Suppressor macrophage (primary cell): ENCODE measurements at regions not wholly inside any gene's neighbourhood (a gene's known extent, or its start where the extent isn't known, plus 50 kb on each side); places are given as distances from the start of the nearest gene placed in this dataset.
A peak's percentile ranks its signal among the peaks of the same experiment; 100 is the strongest.

Source experiments
- DNase-seq, 4 experiments: peaks; one replicate each; pipeline ENCODE4 v3.0.0-alpha.2; 2020 to 2022

DNA sequence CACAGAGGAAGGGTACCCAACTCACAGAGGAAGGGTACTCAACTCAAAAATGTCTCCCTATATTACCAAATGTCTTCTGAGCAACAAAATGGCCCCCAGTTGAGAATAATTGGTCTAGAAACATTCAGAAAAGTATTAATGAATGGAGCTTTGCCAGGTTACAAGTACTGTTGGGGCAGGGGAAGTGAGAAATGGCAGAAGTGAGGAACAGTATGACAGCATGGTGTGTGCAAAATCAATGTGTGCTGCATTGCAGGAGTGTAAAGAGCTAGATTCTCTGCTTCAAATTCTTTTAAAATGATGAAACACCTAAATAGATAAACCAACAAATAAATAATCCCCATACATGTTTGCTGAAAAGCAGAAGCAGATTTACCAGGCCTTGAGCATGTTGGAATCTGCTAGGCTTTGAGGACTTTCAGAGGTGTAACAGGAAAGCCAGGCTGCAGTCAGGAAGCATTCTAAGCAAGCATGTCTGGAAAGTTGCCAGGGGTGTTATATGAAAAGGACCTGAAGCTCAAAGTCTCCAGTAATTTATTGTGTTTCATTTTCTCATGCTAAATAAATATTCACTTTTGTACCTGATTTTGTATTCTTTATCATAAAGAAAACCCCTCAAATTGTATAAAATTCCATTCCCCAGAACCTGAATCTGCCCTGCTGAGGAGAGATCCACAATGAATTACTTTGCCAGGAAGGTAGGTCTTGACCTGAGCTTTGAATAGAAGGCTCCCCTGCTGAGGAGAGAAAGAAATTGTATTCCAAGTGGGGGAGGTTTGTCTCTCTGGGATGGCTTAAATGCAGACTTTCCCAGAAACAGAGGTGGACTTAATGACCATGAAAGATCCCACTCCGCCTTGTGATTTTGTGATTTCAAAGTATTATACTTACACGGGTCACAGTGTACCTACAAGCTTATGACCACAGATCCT, 265.0 kb upstream of the MARCKS start:
- peak in 1 of 4 experiments; percentile 23 for DNase-seq

DNA sequence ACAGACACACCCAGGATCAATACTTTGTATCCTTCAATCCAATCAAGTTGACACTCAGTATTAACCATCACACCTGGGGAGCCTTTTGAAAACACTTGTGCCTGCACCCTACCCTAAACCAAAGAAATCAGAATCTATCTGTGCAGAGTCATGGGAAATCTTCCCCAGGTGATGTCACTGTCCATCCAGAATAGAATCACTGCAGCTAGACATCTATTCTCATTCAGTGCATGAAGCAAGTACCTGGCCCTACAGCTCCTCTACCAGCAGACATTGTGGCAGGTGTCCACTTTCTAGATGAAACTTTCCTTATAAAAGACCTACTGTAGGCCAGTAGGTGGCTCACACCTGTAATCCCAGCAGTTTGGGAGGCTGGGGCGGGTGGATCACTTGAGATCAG, 262.4 kb upstream of the MARCKS start:
- no peak for DNase-seq

DNA sequence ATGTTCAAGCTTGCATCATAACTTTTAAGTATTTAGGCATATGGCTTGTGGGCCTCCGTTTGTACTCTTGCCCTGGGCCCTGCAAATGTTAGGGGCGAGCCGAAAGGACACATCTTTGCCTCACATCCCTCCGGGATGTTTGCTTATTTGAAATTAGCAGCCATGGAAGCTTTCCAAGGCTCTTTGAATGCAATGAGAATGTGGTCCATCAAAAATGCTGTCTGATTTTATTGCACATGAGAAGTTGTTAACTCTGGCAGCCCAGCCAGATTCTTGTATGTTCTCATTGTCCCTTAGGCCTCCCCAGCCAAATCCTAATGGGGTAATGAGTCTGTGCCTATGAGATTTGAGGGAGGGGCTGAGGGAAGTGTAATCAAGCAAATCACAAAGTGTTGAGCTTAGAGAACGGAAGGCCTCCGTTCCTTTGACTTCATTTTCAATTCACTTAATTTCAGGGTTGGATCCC, 261.2 kb upstream of the MARCKS start:
- DNase-seq: no peak

DNA sequence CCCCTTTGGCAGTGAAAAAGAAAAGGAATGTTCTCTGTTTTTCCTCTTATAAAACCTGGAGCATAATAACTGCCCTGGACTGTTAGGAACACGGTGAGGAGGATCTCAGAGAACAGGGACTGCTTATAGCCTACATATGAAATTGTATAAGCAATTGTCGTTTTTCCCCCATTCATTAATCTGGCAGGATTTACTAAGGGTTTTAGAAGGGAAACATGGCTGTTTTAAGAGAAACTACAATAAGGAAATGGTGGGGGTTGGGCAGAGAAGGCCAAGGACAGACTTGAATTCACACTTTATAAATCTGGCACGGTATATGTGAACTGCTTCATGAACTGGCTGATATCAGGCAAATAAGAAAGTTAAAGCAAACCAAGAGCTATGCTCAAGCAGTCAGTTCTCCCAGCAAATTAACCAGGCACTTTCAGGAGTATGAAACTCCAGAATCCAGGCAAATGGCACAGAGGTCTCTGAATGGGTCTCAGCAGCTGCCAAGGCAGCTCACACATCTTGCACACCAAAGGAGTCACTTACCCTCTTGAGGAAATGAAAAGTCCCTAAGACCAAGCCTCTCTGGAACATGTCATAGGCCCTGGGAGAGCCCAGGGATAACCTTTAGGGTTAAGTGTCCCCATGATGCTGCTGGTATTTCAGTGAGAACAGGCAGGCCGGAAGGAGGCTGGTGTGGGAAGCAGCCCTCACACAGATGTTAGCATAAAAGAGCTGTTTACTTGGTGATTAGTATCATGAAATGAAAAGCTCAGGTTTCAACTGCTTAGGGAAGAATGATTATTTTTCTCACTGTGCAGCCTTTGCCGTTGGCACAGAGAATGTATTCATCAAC, 260.5 kb upstream of the MARCKS start:
- no peak for DNase-seq

DNA sequence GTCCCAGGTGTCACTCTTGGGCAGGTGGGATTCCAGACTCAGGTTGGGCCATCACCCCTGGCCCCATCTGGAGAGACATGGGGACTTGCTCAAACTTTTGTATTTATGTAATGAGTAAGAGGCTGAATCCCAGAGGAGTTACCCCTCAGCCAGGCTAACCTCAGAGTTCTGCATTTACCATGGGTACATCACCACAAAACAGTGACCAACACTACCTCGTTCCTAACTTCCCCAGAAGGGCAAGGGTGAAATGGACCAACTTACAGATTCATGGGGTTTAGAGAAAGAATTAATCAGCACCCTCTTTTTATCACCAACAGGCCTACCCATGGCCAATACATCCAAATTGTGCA, 259.9 kb upstream of the MARCKS start:
- DNase-seq: peak in 3 of 4 experiments; percentile 24 to 48 (median 24)

DNA sequence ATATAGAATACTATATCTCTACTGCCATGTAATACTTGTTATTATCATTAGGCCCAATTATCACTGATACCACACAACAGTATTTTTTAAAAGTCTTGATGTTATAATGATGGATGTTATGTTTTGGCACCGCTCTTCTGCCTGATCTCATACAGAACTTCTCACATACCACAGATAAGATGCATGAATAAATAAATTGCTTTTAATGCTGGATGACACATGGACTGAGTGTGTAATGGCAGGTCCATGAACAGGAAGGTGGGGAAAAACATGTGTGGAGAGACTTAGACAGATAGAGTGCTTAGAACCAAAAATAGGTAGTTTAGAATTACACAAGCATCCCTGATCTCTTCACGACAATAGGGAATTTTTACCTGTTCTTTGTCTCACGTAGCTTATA, 258.4 kb upstream of the MARCKS start:
- no peak for DNase-seq

DNA sequence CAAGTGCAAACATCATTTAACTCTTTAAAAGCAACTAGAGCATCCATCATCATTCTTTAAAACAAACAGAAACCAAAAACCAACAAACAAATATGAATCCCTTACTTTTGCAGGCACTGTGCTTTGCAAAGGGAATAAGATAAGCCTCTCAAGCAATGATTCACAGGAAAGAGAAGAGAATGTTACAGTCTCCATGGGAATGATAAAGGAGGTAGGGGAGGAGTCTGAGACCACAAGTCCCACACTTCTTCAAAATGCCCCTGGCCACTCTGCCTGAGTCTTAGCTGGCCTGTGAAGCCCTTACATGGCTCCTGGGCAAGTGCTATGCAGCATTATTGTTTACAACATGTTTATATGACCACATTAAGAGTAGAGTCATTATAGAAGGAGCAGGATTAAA, 257.7 kb upstream of the MARCKS start:
- DNase-seq: no peak

DNA sequence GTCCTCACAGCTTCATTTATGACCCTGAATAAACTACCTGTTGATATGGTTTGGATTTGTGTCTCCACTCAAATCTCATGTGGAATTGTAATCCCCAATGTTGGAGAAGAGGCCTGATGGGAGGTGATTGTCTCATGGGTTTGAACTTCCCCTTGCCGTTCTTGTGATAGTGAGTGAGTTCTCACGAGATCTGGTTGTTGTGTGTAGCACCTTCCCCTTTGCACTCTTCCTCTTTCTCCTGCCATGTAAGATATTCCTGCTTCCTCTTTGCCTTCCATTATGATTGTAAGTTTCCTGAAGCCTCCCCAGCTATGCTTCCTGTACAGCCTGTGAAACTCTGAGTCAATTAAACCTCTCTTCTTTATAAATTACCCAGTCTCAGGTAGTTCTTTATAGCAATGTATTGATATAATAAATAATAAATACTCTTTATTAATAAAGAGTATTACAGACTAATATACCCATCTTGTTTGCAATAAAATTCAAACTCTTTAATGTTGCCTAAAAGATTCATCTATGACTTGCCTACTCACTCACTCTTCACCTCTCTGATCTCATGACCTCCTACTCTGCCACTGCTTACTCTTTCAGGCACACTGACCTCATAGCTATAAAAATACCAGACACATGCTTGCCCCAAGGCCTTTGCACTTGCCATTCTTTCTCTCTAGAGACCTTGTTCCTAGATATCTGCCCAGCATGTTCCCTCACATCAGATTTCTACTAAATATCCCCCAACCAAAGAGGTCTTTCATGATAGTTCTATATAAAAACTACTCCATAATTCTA, 256.4 kb upstream of the MARCKS start:
- peak; percentile 70 to 88 (median 80) for DNase-seq

DNA sequence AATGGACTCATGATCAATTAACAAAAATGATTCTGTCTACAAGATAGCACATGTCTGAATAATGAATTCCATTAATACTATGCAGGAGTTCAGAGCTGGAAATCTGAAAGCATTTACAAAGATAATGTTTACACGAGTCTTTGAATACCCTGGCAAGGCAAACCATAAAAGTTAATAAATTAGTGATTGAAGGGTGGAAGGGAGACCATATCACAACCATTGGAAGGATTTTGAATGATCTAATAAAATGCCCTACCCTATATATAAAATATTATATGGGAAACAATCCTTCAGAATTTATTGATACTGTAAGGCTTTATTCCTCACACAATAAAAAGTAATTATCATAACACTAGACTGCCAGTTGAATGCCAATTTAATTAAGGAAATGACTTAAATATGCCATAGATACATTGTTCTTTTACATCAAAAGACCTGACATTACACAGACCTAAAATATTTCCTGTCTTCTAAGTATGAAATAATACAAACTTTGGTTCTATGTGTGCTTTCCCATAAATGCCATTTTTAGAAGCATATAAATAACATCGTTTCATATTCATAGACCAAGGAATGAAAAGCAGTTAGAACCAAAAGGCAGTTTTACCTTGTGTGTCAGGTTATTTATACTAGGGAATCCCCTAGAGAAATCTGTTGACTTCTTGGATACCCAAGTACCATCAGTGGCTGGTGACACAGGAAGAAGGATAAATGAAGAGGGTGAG, 249.2 kb upstream of the MARCKS start:
- DNase-seq: no peak

DNA sequence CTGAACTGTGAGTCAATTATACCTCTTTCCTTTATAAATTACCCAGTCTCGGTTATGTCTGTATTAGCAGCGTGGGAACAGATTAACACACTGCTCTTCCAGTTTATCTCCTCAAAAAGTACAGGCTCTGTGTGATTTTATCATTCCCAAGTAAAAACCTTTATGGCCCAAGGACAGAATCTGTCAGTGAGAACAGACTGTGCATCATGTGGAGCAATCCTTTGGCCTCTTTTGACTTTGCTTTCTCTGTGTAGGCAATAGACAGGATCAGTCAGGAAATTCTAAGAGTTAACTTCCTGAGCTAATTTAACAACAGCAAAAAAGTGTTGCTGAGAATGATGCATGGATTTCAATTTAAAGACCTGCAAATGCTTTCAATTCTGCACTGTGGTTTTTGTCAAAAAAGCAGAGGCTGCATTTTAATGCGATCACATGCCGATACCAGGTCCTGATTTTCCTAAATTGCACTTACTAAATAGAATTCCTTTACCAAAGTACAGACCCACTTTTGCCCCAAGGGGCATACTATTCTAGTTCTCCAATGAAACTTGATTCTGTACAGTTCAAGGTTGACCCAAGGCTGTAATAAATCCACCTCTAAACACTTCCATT, 246.7 kb upstream of the MARCKS start:
- DNase-seq: no peak

DNA sequence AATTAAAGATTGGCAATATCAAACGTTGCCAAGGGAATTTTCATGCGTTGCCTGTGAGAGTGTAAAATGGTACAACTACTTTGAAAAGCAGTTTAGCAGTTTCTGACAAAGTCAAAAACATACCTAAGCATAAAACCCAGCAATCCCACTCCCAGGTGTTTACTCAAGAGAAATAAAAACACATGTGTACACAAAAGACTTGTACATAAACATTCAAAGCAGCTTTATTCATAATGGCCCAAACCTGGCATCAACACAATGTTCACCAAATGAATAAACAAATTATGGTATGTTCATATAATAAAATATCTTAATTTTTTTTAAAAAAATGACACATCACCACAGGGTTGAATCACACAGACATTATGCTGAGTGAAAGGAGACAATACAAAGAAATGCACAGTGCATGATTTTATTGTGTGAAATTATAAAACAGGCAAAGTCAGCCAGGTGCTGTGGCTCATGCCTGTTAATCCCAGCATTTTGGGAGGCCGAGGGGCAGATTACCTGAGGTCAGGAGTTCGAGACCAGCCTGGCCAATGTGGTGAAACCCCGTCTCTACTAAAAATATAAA, 240.4 kb upstream of the MARCKS start:
- DNase-seq: no peak

DNA sequence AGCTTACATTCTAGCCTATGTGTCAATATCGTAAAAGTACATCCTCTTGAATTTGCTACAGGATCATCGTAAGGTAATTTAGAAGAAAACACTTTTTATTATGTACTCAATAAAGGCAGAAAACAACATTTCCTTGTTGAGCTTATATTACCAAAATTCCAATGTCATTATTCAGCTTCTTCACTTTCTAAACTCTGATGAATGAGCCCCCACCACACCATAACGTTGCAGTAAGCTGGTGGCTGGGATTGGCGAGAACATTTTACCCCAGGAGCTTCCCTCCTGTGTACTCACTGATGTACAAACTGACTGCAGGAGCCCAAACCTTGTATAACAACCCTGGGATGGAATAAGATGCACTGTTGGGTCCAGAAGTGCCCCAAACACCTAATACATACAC, 238.1 kb upstream of the MARCKS start:
- DNase-seq: no peak

DNA sequence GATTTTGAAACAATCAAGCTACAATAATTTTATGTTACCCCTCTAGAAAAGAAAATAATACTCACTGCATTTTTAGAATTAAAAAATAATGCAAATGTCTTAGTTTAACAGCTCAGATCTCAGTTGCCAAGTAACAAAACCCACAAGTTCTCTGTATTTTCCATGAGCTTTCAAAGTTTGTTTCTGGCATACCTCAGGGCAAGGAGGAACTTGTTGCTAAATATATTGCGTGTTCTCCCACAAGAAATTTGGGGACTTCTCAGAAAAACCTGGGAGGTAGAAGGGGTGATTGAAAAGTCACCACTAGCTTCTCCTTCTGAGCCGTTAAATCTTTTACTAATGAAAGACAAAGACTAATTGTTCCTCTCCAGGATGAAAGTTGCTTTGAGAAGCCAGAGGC, 236.8 kb upstream of the MARCKS start:
- DNase-seq: peak in 3 of 4 experiments; percentile 16 to 52 (median 47)

DNA sequence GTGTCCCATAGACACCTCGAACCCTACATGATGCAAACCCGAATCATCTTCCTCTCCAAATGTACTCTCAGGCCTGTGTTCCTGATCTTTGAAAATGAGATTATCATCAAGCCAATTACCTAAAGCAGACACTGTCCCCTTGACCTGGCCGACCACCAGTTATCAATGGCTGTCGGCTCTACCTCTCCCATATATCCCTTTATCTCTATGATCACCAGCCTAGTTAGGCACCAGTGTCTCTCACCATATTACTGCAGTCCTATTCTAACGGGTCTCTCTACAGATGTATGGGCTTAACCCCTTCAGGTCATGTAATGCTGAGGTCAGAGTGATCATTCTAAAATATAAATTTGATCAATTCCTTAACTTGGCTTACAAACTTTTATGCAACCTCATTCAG, 234.9 kb upstream of the MARCKS start:
- DNase-seq: no peak

DNA sequence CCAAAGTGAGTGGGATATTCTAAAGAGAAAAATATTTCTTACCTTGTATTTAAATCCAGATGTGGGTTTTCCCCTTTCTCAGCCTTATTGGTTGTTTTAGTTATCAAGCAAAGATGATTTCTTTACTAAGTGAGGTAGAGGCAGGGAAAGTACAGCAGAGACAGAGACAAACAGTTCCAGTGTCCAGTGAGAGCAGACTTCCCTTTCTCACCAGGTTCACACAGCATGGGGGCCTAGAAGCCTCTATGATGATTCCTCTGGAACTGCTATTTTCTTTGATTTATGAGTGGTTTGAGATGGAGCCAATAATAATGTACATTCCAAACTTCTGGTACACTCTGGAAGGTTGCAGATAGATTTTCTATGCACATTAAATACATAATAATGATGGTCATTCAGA, 234.0 kb upstream of the MARCKS start:
- DNase-seq: no peak

DNA sequence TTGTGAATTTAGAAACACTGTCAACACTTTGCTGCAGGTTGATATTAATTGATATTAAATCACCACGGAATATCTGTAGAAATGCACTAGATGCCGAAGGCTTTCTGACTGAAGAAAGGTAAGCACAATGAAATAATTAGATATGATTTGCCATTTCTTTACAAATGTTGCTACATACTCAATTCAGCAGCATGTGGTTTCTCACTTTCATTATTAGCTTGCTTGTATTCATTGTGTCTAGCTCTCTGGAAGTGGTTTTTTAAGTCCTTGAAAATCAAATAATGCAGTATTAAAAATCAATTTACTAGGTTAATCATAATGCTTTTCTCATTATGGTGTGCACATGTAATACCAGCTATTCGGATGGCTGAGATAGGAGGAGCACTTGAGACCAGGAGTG, 231.3 kb upstream of the MARCKS start:
- DNase-seq: no peak

DNA sequence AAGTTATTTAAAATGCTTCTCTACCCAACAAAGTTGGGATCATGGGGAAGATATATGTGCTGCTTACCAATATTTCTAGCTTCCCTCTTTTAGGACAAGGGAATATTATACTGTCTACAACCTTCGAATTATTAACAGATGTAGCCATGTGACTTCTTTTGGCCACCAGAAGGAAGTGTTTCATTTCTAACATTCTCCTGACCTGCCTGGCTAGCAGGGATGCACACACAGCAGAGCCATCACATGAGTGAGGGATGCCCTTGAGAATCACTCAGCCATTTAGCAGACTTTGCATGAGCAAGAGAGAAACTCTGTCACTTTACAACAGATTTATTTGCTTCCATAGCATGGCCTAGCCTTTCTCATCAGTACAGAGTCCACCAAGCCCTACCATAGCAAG, 230.7 kb upstream of the MARCKS start:
- DNase-seq: peak; percentile 20 to 54 (median 45)

DNA sequence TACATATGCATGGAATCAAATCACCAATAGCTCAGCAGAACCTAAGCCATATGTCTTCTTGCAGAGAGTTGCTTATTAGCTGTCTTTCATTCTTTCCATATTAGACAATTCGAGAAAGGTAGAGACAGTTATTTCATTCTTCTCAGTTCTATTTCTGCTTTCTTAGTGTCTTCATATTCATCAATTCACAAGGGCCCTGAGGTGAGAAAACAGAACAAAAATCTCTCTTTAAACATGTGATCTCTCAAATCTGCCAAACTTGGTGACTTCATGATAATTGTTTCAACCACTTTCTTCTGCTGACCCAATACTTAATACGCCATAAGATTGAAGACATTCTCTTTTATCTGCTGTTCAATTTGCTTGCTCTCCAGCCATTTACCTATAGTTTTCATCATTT, 229.7 kb upstream of the MARCKS start:
- no peak for DNase-seq

DNA sequence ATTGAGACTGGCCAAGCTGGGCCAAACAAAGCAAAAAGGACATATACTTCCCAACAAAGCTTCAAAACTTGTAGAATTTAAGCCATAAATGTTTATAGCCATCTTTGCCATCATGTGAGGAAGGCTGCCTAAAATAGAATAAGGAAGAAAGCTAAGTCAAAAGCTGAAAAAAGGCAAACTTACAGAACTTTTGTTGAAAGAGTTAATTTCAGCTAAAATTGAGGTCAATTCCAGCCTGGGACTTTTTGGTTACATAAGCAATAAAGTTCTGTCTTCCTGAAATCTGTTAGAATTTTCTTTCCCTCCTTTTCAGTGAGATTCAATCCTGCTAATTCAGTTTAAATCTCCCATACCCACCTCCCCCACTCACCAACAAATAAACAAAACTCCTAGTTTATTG, 227.9 kb upstream of the MARCKS start:
- peak; percentile 15 to 66 (median 34) for DNase-seq

DNA sequence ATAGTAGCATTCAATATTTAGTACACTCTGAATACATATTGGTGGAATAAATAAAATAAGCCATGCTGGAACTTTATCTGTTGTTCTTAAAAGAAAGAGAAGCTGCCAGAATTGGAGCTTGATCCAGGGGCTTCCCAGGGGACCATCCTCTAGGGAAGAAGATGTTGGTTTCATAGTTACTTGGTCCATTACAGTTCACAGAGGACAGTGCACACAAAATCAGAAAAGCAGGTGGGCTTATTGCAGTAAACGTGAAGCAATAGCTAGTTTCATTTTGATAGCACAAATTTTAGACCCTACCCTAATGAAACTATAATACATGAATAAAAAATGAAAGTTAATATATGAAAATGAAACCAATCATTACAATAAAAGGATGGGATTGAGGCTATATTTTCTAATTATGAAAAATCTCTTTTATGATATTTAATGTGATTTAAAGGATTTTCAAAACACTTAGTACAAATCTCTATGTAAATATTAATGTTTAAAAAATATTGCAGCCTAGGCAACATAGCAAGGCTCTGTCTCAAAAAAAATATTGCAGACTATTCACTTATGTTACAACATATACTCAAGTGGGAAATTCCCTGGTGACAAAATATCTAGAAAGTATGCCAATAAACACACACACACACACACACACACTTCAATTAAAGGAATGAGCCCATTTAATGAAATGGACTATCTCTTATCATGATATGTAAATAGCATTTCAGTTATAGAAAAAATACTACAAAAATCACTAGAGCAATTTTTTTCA, 227.0 kb upstream of the MARCKS start:
- peak in 2 of 4 experiments; percentile 82 to 84 for DNase-seq
